GM18520 (cell line): ENCODE measurements at regions not wholly inside any gene's neighbourhood (a gene's known extent, or its start where the extent isn't known, plus 50 kb on each side); places are given as distances from the start of the nearest gene placed in this dataset.
"Not testable (repeated sequence)": the region's sequence is repeated elsewhere in the genome, so short reads cannot be mapped to it uniquely, and the experiment has no call there.

Source experiments
- ATAC-seq: cut with Tn5 transposase; IDR thresholded peaks from one replicate; pipeline ENCODE4 v1.9.1; 2021; ENCODE audit not compliant: unreplicated experiment

DNA sequence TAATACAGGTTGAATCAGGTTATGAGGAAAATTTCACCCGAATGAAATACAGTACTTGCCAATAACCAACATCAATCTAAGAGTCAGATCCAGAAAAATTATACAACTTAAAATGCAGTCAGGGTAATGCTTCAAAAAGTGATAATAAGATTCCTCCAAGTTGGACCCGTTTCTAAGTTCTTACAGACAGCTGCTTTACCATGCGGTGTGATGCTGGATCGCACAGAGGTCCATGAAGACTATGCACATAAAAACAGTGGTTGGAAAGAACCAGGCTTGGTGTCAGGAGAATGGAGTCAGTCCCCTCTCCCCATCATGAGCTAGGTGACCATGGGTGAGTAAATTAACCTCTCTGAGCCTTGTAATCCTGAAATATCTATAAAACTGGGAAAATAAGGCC lies 261.3 kb downstream of the QDPR start:
- ATAC-seq, result no peak

DNA sequence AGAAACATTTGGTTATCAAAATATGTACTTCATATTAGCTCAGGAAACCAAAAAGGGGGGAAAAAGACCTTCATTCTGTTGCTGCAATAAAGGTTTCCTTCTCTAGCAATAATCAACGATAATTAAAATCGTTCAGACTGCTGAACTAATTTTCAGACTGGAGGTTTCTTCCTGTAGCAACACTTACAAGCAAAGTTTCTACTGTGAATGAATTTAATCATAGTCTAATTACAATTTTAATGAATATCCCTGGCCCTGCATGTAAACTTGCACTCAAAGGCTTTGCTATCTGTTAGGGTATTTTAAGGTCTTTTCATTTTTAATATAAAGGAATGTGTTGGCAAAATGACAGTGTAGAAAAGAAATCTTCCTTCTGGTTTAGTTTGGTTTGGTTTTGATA lies 265.2 kb downstream of the QDPR start:
- no peak for ATAC-seq

DNA sequence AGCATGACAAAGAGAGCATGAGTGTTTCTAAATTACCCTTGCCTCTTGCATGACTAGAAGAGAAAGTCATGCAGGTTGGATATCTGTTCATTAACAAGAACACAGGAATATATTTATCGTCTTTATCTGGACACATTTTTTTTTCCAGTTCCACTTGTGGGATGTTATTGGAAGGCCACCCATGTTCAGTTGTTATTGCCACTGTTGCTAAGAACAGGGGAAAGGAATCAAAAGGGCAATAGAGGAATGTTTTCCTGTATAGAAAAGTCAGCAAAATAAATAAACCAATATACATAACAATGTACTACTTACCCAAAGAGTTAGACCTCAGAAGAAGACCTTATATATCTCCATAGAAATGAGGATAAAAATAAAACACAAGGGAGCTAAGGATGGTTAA lies 270.1 kb downstream of the QDPR start:
- ATAC-seq, result no peak

DNA sequence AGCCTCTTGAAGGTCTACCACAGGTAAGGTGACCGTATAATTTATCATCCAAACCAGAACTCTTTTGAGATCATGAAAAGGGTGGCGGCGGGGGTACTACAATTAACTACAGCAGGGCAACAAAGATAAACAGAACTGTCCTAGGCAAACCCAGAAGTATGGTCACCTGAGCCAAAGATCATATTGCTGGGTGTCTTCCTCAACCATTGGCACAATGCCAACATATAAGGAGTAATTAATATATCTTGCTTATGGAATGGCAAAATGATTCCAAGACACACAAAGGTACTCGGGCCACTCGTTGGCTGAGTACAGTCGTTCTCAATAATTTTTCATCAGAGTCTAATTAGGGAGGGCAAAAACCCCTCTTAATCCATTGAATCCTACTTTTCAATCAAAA lies 273.3 kb downstream of the QDPR start:
- ATAC-seq, result no peak

DNA sequence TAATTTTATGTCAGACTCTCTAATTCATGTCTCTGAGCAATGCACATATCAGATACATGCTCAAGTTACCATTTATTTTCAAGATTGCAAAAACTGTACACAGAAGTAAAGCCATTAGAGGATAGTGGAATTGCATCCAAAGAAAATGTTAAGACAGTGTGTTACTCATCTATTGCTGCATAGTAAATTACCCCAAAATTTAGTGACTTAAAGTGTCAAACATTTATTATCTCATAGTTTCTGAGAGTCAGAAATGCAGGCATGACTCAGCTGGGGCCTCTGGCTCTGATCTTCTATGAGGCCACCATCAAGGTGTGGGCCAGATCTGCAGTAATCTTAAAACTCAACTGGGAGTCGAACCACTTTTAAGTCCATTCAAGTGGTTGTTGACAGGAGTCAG lies 275.2 kb downstream of the QDPR start:
- no peak for ATAC-seq

DNA sequence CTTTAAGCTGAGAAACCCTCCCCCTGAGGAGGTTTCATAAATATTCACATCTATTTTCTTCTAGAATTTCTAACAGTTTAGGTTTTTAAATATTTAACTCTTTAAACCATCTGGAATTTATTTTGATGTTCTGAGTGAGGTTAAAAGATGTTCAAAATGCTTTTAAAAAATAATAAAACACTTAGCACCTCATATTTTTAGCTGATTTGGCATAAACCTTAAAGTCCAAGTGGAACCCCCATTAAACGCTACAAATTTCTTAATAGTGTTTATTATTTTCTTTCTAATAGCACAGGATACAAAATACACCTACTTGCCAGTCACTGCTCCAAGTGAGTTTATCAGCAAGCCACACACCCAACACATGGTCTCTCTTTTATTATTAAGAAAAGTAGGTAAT lies 277.2 kb downstream of the QDPR start:
- ATAC-seq, result no peak

DNA sequence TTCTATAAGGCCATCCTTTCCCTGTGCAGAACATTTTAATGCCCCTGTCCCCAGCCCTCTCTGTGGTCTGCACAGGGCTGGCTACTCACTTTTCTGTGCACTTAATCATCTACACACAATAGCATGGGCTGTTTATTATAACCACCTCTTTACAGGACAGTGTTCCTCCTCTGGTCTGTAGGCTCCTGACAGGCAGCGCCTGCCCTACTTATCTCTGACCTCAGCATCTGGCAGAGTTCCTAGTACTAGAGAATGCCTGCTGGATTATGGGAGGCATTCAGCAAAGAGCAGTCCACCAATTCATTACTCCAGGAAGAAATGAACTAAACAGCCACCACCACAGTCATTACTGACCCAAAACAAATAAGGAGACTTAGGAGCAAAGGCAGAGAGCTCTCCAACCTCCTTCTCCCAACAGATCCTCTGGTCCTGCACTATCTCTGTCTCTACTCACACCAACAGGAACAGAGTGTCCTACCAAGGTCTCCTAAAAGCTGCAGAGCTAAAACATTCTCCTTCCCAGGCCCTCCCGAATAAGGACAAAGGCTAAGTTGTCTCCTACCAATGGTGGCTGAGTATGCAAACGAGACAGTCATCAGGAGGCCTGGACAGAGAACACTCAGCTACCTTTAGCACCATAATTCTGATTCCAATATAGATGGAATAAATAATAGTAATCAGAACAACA lies 279.2 kb downstream of the QDPR start:
- ATAC-seq, result no peak

DNA sequence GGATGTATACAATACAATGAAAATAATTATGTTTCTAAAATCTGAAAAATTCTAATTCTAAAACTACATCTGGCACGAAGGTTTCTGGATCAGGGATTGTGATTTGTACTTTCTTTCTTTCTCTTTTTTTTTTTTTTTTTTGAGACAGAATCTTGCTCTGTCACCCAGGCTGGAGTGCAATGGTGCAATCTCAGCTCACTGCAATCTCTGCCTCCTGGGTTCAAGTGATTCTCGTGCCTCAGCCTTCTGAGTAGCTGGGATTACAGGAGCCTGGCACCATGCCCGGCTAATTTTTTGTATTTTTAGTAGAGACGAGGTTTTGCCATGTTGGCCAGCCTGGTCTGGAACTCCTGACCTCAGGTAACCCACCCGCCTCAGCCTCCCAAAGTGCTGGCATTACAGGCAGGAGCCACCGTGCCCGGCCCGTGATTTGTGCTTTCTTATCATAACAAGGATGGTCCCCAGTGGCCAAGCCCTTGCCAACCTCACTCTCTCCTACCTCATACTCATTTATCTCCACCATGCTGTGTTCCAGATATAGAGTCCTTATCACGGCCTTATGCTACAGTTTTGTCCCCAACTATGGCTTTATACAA lies 279.9 kb downstream of the QDPR start:
- not testable (repeated sequence) for ATAC-seq

DNA sequence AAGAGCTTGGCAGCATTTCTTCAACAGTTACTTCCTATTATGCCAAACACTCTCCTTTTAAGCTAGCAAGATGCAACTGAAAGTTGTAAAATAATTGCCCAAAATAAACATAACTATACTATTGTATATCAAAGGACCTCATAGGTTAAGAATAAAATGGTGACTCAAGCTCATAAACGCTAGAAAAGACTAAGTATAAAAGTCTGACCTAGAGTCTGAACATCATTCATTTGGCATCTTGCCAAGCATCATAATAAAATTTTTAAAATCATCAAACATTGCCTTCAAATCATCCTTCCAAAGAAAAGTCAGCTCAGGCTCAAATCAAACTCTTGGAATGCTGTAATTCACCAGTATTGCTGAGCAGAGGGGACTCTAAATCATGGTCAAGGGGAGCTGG lies 281.2 kb downstream of the QDPR start:
- no peak for ATAC-seq

DNA sequence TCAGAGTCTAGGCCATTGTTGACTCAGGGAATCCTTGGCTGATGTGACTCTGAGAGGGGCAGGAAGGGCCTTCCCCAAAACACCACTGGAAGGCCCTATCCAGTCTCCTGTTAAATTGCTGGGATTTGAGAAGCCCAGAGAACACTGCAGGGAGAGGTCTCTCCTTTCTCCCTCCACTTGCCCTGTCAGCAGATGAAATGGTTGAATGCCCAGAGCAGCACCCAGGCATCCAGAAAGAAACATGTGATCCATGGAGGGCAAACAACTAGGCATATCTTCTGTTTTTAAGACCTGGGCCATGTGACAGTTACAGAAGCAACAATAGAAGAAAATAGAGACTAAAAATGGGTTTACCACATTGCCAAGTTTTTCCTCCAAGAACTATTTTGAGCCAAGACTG lies 291.1 kb downstream of the QDPR start:
- ATAC-seq, result no peak

DNA sequence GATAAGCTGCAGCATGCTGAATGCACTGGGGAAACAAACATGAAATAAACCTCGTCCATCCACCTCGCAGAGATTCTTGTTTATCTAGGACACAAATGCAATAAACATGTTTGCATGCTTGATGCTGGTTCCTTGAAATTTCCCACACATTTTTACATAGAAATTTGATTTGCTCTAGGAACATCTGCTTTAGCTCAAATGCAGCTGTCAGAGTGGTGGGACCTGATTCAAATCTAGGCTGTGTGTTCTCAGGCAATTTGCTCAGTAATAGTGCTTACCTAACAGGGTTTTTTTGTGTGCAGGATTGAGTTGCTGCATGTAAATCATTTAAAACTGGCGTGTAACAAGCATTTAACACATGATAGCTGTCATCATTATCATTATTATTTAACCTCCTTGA lies 293.1 kb downstream of the QDPR start:
- no peak for ATAC-seq

DNA sequence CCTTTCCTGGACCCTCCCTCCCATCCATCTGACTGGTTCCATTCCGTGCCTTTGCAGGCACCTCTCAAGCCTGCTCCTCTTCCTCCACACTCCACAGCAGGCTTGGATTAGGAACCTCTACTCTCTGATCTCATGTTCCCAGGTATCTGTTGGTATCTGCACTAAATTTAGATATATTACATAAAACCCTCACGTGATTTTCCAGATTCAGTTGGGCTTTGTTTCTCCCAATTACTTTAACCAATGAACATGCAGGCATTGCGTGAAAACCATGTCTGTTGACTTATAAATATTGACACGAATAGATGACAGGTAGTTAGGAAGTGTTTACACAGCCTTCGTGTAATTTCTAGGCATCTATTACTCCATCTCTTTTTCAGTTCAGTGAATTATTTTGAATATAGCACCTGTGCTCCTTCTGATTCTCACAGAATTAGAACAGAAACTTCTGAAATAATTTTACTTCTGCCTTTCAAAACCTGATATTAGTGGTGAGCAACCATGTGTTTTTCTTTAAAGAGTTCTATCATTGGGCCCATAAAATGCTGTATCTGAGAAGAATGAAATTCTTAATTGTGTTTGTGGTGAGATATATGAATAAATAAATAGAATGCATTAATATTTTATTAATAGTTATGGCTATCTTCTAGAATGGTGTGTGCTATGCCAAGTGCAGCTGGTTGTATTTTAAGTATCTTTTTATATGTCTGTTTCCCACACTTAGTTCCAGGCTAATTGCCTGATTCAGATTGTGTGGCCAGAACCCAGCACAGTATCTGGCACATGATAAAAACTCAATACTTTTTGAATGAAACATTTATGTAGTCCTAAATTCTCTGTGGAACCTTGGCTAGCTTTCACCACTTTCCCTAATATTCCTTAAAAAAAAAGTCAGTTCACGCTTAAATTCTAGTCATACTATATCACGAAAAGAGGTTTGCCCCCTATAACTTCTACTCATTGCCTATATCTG lies 304.8 kb downstream of the QDPR start:
- ATAC-seq, result no peak

DNA sequence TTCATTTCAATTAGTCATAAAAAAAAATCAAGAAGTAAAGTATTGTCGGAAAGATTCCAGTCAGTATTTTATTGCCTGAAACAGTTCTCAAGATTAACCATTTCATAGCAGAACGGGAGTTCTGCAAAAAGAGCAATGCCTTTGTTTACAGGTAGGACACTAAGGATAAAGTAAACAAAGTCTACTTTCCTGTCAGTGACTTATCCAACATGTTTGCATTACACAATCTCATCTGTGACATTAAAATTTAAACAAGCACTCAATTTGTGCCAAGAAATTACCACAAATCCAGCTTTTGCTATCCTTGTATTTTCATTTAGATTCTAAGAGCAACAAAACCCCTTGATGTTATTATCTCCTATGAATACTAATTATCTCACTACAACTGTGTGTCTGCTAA lies 306.5 kb upstream of the LDB2 start:
- no peak for ATAC-seq

DNA sequence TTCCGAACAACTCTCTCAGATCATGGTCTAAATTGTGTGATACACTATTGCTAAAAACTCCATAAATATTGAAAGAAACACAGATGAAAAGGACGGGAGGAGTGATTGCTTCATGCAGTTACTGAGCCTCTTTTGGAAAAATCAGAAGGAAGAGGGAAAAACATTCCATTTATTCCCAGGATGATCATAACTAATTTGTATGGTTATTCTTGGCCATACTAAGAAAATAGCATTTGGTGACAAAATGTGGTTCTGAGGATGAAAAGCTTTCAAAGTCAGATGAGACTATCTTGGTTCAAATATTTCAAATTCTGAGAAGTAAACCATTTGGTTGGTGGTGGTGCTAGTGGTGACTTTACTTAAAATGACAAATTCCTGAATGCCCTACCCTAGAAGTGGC lies 305.4 kb upstream of the LDB2 start:
- ATAC-seq, result no peak

DNA sequence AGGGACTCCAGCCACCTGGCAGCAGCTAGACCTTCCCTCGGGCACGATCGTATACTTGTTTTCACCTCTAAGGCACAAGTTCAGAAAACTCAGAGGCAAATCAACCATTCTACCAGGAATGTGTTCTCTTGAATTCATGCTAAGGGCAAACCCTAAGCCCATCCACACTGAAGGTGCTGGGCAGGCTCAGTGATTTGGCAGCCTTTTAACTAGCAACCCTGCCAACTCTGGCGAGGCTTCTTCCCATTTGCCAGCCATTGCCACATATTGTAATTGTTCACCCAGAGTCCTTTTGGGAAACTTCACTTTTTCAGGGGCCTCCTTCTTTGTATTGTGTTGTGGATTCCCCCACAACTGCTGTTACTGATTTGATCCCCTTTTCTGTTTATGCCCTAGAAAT lies 298.6 kb upstream of the LDB2 start:
- no peak for ATAC-seq

DNA sequence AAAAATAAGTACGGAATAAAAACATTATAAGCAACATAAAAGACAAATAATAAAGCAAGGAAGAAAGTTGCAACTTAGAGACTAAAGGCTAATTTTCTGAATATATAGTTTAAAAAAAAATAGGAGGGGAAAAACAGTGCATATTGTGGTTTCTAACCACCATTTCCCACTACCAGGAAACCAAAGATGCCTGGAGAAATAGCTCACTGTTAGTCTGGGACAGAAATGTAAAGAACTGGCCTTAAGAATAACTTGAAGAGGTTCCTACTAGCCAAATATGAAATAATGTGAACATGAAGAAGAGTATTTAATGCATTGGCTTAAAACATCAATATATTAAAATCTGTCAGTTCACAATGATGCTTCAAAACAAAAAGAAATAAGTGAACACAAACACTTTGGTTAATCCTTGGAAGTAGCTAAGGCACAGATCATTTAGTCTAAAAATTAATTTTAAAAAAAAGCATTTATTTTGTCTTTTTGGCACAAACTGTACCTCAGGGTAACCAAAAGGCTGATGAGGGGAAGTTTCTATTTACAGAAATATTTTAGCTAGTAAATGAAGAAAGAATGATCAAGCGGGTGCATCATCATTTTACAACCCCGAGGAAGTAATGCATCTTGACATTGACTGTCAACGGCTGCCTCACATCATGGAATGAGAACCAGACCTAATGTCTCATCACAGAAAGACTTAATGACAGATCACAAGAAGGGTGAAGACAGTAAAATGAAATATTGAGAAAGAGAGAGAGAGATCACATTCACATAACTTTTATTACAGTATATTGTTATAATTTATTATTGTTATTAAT lies 297.2 kb upstream of the LDB2 start:
- no peak for ATAC-seq

DNA sequence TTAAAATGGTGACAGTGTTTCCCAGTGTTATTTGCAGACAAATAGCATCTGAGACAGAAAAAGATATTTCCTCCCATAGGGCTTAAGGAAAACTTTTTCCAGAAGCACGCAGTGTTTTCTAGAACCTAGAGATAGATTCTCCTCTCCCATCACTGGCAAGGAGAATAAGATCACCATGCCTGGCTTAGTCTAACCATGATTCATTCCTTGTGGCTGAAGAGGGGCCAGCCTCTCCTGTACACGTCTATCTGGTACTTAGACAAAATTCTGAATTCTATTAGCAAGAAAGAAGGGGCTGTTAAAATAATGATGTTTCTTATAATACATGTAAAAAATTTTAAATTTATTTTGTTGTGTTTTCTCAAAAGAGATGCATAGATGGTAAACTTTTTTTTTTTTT lies 296.1 kb upstream of the LDB2 start:
- ATAC-seq, result no peak

DNA sequence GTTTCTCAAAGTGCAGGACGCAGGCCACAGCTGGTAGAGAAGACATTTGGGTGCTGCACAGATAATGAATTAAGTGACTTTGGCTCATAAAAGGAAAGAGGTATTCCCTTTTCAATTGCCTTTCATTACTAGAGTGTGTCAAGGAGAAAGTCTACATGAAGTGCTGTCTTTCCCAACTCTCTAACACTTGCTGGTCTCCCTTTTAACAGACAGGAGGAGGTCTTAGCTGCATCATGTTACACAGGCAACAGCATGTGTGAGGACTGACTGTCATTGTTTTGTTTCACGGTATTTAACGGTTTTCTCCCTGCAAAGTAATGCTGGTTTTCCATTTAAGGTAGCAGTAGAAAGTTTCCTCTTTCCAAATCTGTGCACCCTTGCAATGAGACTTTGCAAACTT lies 291.3 kb upstream of the LDB2 start:
- ATAC-seq, result no peak

DNA sequence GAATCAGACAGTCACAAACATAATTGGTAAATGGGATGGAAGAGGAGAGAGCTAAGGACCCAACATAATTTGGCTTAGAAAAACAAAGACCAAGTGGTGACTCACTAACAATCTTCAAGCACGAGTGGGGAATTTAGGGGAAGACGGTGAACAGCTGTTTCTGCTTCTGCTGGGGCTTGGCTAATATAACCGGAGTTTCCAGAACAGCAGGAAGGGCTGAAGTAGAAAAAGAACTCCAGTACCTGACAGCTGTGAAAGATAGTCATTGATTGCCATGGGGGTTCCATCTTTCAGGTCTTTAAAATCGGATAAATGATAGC lies 290.9 kb upstream of the LDB2 start:
- no peak for ATAC-seq

DNA sequence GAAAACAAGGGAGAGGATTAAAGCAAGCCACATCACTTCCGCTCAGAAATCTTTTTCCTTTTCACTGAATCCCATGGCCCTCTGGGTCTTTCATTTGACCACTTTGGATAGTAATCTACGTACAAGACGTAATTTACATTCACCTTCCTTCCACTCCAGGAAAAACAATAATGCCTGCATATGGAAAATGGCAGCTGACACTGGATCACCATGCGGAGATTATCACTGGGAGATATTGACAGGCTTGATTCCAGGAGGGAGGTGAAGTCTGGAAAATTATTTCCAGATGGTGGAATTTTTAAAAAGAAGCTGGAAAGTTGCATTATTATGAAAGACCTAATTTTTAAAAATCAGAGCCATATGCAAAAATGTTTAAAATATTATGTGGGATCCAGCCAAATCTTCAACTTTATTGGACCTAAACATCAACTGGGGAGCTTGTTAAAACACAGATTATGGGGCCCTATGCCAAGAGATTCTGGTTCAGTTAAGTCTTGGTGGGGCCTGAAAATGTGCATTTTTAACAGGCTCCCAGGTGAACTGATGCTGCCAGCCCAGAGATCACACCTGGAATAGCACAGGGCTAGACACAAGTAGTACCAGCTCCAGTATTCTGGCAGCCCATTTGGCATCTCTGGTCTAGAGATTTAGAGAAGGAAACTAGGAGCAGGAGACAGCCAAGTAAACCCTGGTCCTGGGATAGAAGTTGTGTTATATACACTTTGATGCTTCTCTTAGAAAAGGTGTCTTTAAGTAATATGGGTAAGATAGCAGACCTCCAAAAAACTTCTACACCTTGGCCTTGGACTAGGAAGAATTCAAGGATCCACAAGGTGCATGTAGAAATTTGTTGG lies 290.3 kb upstream of the LDB2 start:
- ATAC-seq, result no peak
